AG04450 (cell line): ENCODE measurements at regions not wholly inside any gene's neighbourhood (a gene's known extent, or its start where the extent isn't known, plus 50 kb on each side); places are given as distances from the start of the nearest gene placed in this dataset.
A peak's percentile ranks its signal among the peaks of the same experiment; 100 is the strongest.

Experiments used
- CTCF ChIA-PET: fragments of 300-600, 350-600 bp; formaldehyde crosslinking; extraction: SDS; loops from one replicate; lab custom pipeline; 2022; ENCODE audit warnings: antibody characterized with exemption, inconsistent platforms; lab: Charles Lee
- POLR2A ChIA-PET: fragments of 350-600 bp; formaldehyde crosslinking; extraction: SDS; loops from one replicate; lab custom pipeline; 2021; ENCODE audit warnings: antibody characterized with exemption, inconsistent platforms; lab: Yijun Ruan, JAX
- DNase-seq: peaks from one replicate; pipeline ENCODE4 v3.0.0-alpha.2; 2011; ENCODE audit warnings: low read depth, low spot score
- H3K27ac ChIP-seq: one replicate; pipeline ENCODE4 v1.5.1; 2012; ENCODE audit warnings: low read depth, low read length, control low read depth
- H3K27me3 ChIP-seq: one replicate; pipeline ENCODE4 v1.6.0; 2012; ENCODE audit warnings: low read length; ENCODE audit not compliant: control insufficient read depth, insufficient read depth
- H3K4me3 ChIP-seq: 2 replicates; pipeline ENCODE4 v1.5.1; 2011; ENCODE audit warnings: mild to moderate bottlenecking, low read depth, low read length, control low read depth
- H3K9me3 ChIP-seq: 2 replicates; pipeline ENCODE4 v1.5.1; 2012; ENCODE audit warnings: low read length; ENCODE audit not compliant: control insufficient read depth, insufficient read depth
- CTCF ChIP-seq: IDR thresholded peaks from 2 replicates; pipeline ENCODE4 v1.5.1; 2011; ENCODE audit warnings: low read depth, low read length, control low read depth, inconsistent platforms

GRCh38 chr6:155837474-155837873 is 381.8 kb upstream of the NOX3 start:
- Histone ChIP-seq H3K27ac (no peak overlapping the region), H3K9me3 (peaks cover 3% of the 10 kb centered on the region; the same call in 1 of the 2 replicates), H3K4me3 (no peak overlapping the region), H3K27me3 (no peaks in the 10 kb centered on the region)
- POLR2A ChIA-PET: no interaction called here
- DNase-seq: no peak
- no peak for TF ChIP-seq CTCF
- CTCF ChIA-PET: no interaction called here

- peak; percentile 43 for DNase-seq
- Histone ChIP-seq H3K27ac (no peak overlapping the region), H3K4me3 (no peak overlapping the region), H3K9me3 (peaks cover 3% of the 10 kb centered on the region; the same call in 1 of the 2 replicates), H3K27me3 (no peaks in the 10 kb centered on the region)
- peak; percentile 10; the same call in 1 of the 2 replicates for TF ChIP-seq CTCF
- ChIA-PET POLR2A (no interaction called here), CTCF (no interaction called here)
Measured at GRCh38 chr6:155832596-155832995, 377.0 kb upstream of the NOX3 start.

GRCh38 chr6:155830531-155830930 is 374.9 kb upstream of the NOX3 start:
- H3K9me3 ChIP-seq: peaks cover 3% of the 10 kb centered on the region; the same call in 1 of the 2 replicates
- H3K27ac ChIP-seq: no peak overlapping the region
- no peaks in the 10 kb centered on the region for H3K27me3 ChIP-seq
- no peak for DNase-seq
- no peak overlapping the region for H3K4me3 ChIP-seq
- CTCF ChIA-PET: no interaction called here
- no peak for TF ChIP-seq CTCF
- POLR2A ChIA-PET: no interaction called here

GRCh38 chr6:155829646-155830045 is 374.0 kb upstream of the NOX3 start:
- Histone ChIP-seq H3K4me3 (no peak overlapping the region), H3K9me3 (peaks cover 3% of the 10 kb centered on the region; the same call in 1 of the 2 replicates), H3K27me3 (no peaks in the 10 kb centered on the region), H3K27ac (no peak overlapping the region)
- CTCF ChIA-PET: no interaction called here
- POLR2A ChIA-PET: no interaction called here
- DNase-seq: no peak
- no peak for TF ChIP-seq CTCF

GRCh38 chr6:155828989-155829388 is 373.4 kb upstream of the NOX3 start:
- CTCF ChIA-PET: no interaction called here
- POLR2A ChIA-PET: no interaction called here
- Histone ChIP-seq H3K4me3 (no peak overlapping the region), H3K27ac (no peak overlapping the region), H3K9me3 (peaks cover 3% of the 10 kb centered on the region; the same call in 1 of the 2 replicates), H3K27me3 (no peaks in the 10 kb centered on the region)
- no peak for TF ChIP-seq CTCF
- no peak for DNase-seq
